ENCODE measurements at regions not wholly inside any gene's neighbourhood (a gene's known extent, or its start where the extent isn't known, plus 50 kb on each side); places are given as distances from the start of the nearest gene placed in this dataset.

GRCh38 chr18:78790960-78791359 lies 188.7 kb upstream of the SALL3 start:
- TF ChIP-seq POLR2A (IDR thresholded peaks at IDR 0.05; ENCODE audit: low read length) = no peak
- TF ChIP-seq GATA1 (IDR thresholded peaks at IDR 0.05; ENCODE audit: low read depth, low read length) = no peak

Measured in erythroblast (primary cell).